Breast epithelium (tissue), 3 donors: ENCODE measurements at regions not wholly inside any gene's neighbourhood (a gene's known extent, or its start where the extent isn't known, plus 50 kb on each side); places are given as distances from the start of the nearest gene placed in this dataset.

Experiments
- CTCF ChIP-seq, 3 donors: fragments of 450-650 bp; IDR thresholded peaks; one replicate each; pipeline ENCODE4 v1.5.1; 2016 to 2017; ENCODE audit warnings: antibody characterized with exemption in 3 of 3, mild to moderate bottlenecking in 3 of 3, moderate library complexity in 3 of 3
- POLR2A ChIP-seq: fragments of 450-650 bp; IDR thresholded peaks from one replicate; pipeline ENCODE4 v1.6.1; 2016; ENCODE audit warnings: antibody characterized with exemption, mild to moderate bottlenecking, moderate library complexity

GRCh38 chr15:75114796-75115195 lies 86.9 kb upstream of the C15orf39 start:
- TF ChIP-seq CTCF (IDR thresholded peaks at IDR 0.05): no peak
- TF ChIP-seq POLR2A: no peak
